NCI-H146 (cell line): ENCODE measurements at regions not wholly inside any gene's neighbourhood (a gene's known extent, or its start where the extent isn't known, plus 50 kb on each side); places are given as distances from the start of the nearest gene placed in this dataset.
"Not testable (repeated sequence)": the region's sequence is repeated elsewhere in the genome, so short reads cannot be mapped to it uniquely, and the experiment has no call there.

Source experiments
- DNase-seq: peaks from one replicate; lab custom pipeline; 2025; lab: John Stamatoyannopoulos, UW

- no peak for DNase-seq
Measured at GRCh38 chr9:31335529-31336234, 1048.8 kb upstream of the ACO1 start.

DNA sequence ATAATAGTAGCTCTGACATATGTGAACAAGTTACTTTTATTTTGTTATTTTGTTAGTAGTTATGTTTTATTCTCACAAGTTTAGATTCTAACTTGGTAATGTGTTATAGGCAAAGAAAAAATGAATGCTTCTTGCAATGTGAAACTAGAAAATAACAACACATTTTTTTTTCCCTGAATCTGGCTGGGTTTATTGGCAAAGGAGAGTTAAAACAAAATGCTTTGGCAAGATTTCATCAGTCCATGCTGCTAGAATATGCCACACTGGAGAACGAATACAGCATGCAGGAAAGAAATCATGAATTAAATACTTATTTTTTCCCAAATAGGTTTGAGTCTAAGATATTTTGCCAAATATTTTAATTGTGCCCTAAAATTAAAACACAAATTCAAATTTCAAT, 1048.1 kb upstream of the ACO1 start:
- no peak for DNase-seq

DNA sequence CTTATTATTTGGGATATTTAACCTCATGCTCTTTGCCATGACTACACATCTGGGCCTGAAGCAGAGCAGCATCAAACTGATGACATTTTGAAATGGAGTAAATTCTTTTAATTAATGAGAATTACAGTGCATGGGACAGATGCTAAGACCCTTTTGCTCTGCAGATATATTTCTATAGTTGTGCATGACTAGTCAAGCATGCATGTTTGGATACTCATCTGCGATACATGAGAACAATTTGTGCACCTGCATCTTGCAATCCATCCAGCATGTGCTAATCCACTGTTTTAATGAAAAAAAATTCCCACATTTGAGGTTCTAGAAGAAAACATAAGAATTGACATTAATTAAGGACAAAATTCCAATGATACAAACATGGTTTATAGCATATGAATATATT, 1047.6 kb upstream of the ACO1 start:
- DNase-seq = no peak

DNA sequence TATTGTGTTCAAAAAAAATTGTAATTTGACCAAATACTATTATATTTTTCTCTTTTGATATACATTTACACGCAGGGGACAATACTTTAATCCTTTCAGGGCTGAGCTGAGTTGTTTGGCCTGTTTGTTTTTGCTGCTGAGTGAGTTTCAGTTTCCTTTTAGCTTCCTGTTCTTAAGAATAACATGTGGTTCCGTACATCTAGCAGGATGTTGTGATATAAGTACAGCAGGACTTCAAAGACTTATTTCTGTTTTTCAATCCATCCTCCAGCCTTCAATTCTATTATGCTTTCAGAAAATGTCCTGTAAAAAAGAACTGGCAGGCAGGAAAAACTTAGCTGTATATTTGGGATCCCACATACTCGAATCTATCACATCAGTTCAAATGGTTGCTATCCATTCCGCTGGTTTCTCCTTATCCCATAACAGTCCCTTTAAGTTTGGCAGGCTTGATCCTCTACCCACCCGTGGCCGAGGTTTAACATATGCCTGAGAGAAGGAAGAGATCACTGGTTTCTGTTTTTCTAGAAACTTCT, 1037.3 kb upstream of the ACO1 start:
- no peak for DNase-seq

DNA sequence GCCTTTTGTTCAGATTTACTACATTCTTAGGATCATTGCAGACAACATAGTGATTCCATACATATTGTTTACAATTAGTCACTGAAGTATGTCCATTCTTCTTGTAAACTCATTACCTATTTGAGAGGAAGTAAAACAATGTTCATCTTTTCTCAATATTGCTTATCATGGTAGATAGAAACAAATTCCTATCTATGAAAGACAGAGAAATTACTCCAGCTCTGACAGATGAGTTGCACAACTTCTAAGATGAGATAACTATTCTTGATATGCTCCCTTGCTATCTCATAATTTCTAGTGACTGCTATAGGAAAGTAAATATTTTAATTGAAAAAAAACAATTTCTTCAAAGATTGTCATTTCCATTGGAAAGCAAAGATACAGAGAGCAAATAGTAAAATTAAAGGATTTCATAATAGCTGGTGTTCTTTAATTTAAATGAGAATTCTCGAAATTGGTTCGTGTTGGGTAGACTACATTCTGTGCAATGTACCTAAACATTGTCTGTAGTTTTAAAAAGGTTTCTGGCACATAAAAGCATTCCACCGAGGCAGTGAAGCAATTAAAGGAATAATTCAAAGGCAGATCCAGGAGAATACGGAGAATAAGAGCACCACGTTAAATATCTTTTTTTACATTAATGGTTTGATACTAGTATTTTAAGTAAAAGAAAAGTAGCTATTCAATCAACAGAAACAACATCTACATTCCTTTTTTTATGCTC, 1029.1 kb upstream of the ACO1 start:
- DNase-seq = peak; percentile 90

DNA sequence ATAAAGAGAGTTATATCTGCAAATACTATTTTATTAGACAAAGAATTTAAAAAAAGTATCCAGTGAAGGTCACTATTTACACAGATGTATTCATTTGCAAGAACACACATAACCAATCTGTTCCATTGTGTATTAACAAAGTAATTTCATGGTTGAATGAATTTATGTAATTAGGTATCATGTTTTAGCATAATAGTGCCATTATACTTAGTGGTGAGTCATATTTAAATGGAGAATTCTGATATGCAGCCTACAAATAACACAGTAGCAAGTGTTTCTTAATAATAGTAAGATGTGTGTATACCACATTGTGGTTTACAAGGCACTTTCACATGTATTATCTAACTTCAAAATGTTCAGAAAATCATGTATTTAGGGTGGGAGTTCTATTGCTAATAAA, 1028.5 kb upstream of the ACO1 start:
- peak; percentile 95 for DNase-seq

- no peak for DNase-seq
Measured at GRCh38 chr9:31359071-31359470, 1025.4 kb upstream of the ACO1 start.

- DNase-seq = no peak
Measured at GRCh38 chr9:31364171-31364570, 1020.3 kb upstream of the ACO1 start.

GRCh38 chr9:31372799-31373587, 1011.5 kb upstream of the ACO1 start:
- DNase-seq = peak; percentile 57

DNA sequence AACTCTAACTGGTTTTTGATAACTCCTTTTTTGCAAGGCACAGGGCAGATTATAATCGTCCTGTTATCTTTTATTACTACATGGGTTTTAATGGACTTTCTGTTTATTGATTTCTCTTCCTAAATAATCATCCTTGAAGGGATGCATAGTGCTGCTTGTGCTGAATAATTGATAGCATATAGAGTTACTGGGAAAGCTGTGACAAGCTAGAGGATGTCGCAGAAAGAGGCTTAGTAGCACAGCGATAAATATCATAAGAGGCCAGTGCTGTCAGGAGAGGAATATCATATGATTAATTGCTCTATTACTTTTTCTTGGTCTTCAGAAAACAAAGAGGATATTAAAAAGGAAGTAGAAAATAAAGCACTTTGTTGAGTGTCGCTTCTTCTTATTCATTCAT, 1007.1 kb upstream of the ACO1 start:
- no peak for DNase-seq

GRCh38 chr9:31388660-31389059, 995.8 kb upstream of the ACO1 start:
- DNase-seq = peak; percentile 16

GRCh38 chr9:31389075-31389474, 995.4 kb upstream of the ACO1 start:
- peak; percentile 21 for DNase-seq

GRCh38 chr9:31390403-31391025, 993.9 kb upstream of the ACO1 start:
- DNase-seq = peak; percentile 91

DNA sequence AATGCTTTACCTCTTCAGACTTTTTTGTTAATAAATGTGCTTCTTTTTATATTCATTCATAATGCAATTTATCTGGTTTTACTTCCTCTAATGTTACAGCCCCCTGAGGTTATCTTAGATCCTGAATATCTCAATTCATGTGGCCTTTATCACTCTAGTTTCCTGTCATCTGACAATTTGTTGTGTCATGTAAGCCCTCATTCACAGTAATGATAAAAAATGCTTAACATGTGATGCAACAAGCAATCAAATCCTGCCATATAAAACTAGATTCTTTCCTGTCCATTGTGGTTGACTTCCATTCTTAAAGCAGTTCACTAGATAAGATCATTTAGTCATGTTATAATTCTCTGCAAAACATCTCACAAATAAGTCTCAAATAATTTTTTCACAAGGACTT, 991.2 kb upstream of the ACO1 start:
- DNase-seq = no peak

DNA sequence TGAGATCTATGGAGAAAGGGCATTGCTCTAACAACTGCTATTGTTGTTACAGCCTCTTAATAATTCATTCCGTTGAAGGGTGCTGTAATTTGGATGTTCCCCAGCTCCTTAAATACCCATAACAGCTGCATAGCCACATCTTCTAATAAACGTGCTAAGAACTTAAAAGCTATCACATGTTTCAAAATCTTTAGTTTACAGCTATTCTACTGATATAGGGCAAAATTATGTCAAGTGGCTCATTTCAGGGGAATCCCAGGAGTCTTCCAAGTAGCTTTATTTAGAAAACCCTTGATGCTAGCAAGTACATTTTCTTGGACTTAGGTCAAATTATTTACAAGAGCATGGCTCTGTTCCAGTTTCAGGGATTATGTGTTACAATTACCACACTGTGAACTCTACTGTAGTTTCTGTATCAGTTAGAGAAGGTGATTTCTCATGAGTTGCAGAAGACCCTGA, 990.4 kb upstream of the ACO1 start:
- no peak for DNase-seq

DNA sequence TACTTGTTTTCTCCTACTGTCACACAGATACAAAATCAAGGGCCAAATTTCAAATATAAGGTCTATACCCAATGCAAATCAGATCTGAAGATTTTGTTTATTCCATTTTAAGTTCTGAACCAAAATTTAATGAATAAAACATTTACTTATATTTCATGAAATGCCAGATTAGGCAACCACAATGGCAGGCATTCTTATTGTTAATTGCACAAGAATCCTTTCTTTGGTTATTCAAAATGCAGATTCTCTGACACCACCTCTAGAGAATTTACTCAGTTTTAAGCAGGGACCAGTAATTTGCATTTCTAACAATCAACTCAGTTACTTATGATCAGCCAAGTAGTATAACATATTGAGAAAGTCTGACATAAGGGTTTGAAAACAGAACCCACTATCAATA, 972.4 kb upstream of the ACO1 start:
- DNase-seq = no peak

DNA sequence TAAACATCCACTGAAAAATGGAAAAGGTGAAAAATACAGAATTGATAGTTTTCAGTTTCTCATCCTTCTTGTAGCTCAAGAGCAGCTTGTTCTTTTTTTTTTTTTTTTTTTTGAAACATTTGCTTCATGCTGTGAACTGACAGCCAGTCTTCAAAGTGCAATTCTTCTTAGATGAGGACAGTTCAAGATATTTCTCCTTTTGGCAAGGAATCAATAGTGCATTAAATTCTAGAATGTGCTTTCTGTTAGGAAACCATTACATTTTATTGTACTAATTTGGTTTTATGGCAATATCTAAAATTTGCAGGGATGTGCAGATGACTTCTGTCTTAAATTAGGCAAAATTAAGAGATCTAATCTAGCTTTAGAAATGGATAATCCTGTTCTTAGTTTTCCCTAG, 969.3 kb upstream of the ACO1 start:
- DNase-seq = no peak

DNA sequence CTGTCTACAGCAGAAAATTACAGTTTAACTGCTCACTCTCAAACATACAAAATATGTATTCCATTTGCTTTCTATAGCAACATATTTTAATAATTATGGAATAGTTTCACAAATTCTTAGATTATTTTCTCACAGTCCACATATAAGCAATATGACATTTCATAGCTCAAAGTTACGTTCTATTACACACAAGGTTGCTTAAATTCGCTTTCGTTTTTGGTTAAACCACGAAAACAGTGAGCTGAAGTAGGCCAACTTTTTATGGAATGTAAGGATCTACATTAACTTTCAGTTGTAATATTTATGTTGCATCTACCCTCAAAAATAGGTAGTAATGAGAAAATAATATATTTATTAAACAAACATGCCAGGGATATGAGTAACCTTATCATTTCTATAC, 966.0 kb upstream of the ACO1 start:
- DNase-seq = no peak

DNA sequence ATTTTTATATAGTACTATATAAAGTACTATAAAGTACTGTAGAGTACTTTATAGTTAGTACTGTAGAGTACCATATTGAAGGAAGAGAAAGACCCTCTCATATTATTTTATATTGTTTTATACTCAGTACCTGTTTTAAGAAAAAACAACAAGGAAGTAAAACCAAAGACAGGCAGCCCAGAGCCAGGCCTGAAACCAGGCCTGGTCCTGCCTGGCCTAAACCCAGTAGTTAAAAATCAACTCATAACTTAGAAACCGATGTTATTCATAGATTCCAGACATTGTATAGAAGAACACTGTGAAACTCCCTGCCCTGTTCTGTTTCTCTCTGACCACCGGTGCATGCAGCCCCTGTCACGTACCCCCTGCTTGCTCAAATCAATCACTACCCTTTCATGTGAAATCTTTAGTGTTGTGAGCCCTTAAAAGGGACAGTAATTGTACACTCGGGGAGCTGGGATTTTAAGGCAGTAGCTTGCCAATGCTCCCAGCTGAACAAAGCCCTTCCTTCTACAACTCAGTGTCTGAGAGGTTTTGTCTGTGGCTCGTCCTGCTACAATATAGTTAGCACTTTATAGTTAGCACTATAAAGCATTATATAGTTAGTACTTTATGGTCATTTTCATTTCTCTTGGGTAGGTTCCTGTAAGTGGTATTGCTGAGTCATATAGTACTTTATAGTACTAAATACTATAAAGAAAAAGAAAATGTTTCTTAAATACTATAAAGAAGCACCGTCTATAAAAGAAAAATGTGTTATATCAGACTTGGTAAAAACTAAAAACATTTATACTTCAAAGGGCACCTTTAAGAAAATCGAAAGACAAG, 940.6 kb upstream of the ACO1 start:
- DNase-seq = not testable (repeated sequence)

DNA sequence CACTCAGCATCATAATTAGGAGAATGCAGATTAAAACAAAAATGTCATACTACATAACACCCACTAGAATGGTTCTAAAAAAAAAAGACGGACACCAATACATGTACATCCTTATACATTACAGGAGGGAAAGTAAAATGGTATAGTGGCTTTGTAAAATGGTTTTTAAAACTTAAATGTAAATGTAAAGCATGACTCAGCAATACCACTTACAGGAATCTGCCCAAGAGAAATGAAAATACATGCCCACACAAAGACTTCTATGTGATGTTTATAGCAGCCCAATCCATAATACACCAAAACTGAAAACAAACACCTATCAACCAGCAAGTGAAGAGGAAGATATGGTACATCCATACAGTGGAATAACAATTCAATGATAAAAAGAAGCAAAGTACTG, 939.1 kb upstream of the ACO1 start:
- DNase-seq = no peak

GRCh38 chr9:31445960-31446359, 938.5 kb upstream of the ACO1 start:
- DNase-seq = no peak
